Urothelium cell line (cell line): ENCODE measurements at regions not wholly inside any gene's neighbourhood (a gene's known extent, or its start where the extent isn't known, plus 50 kb on each side); places are given as distances from the start of the nearest gene placed in this dataset.
"Not testable (repeated sequence)": the region's sequence is repeated elsewhere in the genome, so short reads cannot be mapped to it uniquely, and the experiment has no call there.

Experiments used
- DNase-seq: peaks from one replicate; pipeline ENCODE4 v3.0.0; 2011; ENCODE audit warnings: low spot score, mixed read lengths
- FAIRE-seq: peaks from 2 replicates; lab custom pipeline; 2011; peaks lifted over from hg19 to GRCh38; lab: Jason Lieb, UNC

DNA sequence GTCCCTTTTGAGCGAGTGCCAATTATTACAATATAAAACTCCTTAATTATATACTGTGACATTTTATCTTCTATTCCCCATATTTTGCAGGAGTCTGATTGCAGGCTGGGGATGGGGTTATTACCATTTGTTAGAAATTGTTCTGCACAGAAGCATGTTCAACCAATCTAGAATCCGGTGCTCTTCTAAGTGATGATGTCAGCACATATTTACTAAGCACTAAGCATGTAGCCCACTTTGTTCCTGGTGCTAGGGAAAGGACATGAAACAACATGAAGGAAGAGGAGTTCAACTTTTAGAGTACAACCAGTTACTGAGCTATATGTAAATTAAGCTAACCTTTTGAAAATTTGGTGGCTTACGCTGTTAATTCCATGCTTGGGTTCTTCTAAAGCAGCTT is 52.8 kb upstream of the IL1RAPL2 start:
- DNase-seq = no peak
- no peak for FAIRE-seq

- no peak for DNase-seq
- no peak for FAIRE-seq
These were observed 55.2 kb upstream of the IL1RAPL2 start for GRCh38 chrX:104510801-104511200.

GRCh38 chrX:104502460-104502859 is 63.5 kb upstream of the IL1RAPL2 start:
- DNase-seq = no peak
- FAIRE-seq = no peak

- DNase-seq (no peak), FAIRE-seq (no peak)
These were observed 77.2 kb upstream of the IL1RAPL2 start for GRCh38 chrX:104488811-104489210.

DNA sequence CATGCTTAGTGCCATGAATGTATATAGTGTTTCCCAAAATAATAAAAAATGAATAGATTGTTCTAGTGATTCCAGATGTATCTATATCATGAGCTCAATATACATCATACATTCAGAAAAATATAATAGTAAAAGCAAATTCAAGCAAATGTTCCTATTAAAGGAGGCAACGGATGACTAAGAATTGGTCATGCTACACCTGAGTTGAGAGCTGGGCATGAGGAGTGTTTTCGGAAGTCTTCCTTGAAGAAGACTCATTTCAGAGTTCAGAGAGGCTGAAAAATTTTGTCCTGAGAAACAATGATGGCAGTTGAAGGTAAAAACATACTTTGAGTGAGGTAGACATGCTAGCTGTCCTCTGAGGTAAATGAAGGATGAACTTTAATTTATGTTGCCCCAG is 79.3 kb upstream of the IL1RAPL2 start:
- DNase-seq = no peak
- no peak for FAIRE-seq

GRCh38 chrX:104482757-104483156 is 83.2 kb upstream of the IL1RAPL2 start:
- no peak for DNase-seq

DNA sequence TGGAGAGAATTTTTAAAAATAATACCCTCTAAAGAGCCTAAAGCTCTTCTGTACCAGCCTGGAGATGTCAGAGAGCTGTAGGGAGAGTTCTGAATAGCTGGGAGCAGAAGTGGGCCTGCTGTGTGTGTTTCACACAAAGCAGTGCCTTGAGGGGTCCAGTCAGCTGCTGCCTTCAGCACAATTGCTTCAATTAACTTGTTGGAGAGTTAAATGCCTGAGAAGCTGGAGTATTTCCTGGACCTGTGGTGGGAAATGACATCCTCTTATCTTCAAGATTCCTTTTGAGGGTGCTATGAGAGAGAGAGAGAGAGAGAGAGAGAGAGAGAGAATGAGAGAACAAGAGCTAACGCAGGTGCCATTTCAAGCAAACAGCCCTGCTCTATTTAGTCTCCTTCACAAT is 96.2 kb upstream of the IL1RAPL2 start:
- DNase-seq = no peak
- FAIRE-seq = no peak

More at GRCh38 chrX:104482757-104483156, 83.2 kb upstream of the IL1RAPL2 start:
- FAIRE-seq = no peak

GRCh38 chrX:104459796-104460195 is 106.2 kb upstream of the IL1RAPL2 start:
- FAIRE-seq = no peak
- no peak for DNase-seq

- not testable (repeated sequence) for DNase-seq, FAIRE-seq
These were observed 108.9 kb upstream of the IL1RAPL2 start for GRCh38 chrX:104457130-104457529.

GRCh38 chrX:104450316-104450715 is 115.7 kb upstream of the IL1RAPL2 start:
- no peak for FAIRE-seq
- DNase-seq = no peak

DNA sequence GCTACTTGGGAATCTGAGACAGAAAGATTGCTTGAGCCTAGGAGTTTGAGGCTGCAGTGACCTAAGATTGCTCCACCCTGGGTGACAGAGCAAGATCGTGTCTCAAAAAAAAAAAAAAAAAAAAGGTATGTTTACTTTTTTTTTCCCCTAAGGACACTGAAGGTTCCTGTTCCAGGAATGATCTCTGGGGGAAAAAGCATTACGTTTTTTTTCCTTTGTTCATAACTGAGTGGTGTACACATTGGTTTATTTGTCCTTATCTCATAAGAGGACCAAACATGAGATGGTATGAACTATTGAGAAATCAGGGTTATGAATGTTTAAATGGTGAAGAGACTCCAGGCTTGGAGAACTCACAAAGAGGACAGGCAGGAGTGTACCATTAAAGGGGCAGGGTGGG is 120.4 kb upstream of the IL1RAPL2 start:
- FAIRE-seq (no peak), DNase-seq (no peak)

DNA sequence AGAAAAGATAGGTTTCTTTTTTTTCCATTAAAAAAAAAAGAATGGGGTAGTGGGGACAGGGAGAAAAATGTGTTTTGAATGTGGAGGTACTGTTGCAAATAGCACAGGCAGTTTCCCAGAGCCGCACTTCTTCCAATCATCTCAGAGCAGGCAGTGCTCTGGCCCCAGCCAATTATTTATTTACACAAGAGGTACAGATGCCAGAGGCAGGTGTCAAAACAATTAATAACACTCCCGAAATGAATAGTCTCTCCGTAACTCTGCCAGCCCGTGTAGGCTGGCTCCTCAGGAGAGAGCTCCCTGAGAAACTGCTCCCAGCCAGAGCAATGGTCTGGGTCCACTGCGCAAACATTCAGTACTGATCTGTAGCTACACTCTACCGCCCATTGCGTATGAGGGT is 130.8 kb upstream of the IL1RAPL2 start:
- DNase-seq (no peak), FAIRE-seq (no peak)

DNA sequence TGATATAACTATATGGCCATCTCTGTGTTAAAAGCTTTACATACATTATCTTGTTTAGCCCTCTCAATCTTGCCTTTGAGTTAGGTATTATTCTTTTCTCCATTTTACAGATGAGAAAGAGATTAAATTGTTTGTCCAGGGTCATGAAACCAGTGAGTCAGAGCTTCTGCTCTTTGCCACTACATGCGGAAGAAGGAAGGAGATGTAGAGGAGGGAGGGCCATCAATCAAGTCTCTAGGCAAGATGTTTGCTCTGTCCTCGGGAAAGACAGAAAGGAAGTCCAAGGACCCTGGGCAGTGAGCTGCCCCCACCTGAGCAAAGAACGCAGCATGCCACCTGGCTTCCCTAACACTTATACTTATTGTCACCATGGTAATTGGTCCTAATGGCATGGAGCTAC is 133.7 kb upstream of the IL1RAPL2 start:
- no peak for FAIRE-seq
- no peak for DNase-seq

GRCh38 chrX:104430742-104431119 is 135.3 kb upstream of the IL1RAPL2 start:
- FAIRE-seq = no peak
- no peak for DNase-seq

DNA sequence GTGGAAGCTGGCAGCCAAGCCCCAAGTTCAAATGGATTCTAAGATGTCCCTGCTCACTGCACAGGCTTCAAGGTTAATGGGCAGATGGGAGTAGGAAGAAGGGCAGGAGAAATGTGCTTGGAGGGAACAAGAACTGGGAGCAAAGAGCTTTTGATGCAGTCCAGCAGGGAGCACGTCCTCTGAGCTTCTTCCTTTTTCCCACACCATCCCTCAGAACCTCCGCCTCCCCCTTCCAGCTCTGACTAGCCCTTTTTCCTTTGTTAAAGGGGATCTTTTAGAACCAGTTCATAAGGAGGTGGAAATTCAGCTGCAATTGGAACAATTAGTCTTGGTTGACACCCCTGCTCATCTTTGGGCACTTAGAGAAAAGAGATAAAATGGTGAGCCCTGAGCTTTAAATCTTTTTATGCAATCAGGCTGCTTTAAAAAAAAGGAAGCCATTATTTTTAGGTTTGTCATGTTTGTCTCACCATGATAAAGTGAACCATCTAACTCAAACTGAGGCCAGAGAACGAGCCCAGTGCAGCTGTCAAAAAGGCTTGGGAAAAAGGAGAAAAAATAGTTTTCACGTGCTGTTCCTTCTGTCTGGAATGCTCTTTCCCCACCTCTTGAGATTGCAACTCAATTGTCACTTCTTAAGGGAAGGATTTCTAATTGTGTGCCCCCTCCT is 135.8 kb upstream of the IL1RAPL2 start:
- DNase-seq (no peak), FAIRE-seq (no peak)

DNA sequence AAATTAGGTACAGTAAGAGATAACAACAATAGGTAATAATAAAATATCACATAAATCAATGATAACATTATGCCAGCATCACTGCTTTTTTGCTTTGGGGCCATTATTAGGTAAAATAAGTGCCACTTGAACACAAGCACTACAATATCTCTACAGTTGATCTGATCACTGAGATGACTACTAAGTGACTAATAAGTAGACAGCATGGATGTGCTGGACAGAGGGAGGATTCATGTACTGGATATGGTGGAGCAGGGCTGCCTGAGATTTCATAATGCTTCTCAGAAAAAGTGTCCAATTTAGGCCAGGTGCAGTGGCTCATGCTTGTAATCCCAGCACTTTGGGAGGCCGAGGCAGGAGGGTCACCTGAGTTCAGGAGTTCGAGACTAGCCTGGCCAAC is 137.8 kb upstream of the IL1RAPL2 start:
- FAIRE-seq = no peak
- no peak for DNase-seq

DNA sequence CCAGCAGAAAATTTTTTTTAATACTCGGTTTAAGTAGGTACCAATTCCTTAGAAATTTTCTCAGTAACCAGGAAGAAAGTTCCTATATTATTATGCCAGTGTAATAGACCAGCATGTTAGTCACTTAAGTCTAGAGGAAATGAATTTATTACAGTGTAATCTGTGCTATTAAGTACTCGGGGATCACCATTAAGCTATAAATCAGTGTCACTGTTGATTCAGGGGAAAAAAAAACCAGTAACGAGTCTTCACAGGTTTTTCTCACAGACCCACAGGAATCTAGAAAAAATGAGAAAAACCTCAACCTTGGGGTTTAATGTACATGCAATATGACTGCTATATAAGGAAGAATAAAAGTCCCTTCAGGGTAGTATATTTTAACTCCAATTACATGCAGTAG is 138.3 kb upstream of the IL1RAPL2 start:
- no peak for DNase-seq
- FAIRE-seq = no peak

DNA sequence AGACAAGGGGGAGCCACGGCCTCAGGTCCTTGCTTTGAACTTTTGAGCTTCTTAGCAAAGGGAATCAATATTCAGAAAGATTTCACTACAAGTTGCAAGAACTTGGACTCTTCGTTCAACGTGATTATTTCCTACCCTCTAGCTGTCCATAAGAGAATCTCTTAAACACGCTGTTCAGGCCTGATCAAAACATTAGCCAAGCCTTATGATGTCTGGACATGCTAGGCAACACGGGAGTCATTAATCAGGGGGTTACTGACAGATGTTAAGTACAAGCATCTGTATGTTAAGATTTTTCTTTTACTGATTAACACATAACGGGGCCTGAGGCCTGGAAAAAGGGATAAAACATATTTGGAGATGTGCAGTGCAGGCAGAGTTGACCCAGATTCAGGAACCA is 138.9 kb upstream of the IL1RAPL2 start:
- FAIRE-seq = no peak
- no peak for DNase-seq

GRCh38 chrX:104420907-104421306 is 145.1 kb upstream of the IL1RAPL2 start:
- DNase-seq = no peak
- FAIRE-seq = no peak

- no peak for DNase-seq
- FAIRE-seq = no peak
These were observed 146.1 kb upstream of the IL1RAPL2 start for GRCh38 chrX:104419926-104420325.

GRCh38 chrX:104419211-104419610 is 146.8 kb upstream of the IL1RAPL2 start:
- no peak for FAIRE-seq
- DNase-seq = peak; percentile 28

DNA sequence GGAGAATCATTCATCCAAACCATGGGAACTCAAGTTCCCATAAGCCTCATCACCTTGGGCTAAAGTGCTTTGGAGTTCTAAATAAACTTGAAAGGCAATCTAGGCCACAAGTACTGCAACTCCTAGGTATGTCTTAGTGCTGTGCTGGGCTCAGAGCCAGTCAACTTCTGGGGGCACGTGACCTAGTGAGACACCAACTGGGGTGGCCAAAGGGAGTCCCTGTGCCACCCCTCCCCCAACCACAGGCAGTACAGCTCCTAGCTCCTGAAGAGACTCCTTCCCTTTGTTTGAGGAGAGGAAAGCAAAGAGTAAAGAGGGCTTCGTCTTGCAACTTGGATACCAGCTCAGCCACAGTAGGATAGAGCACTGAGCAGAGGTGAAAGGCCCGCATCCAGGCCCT is 154.2 kb upstream of the IL1RAPL2 start:
- no peak for DNase-seq
- no peak for FAIRE-seq

- FAIRE-seq = no peak
- DNase-seq = no peak
These were observed 145.7 kb upstream of the ESX1 start for GRCh38 chrX:104400387-104400786.
